HepG2 (cell line): ENCODE measurements at regions not wholly inside any gene's neighbourhood (a gene's known extent, or its start where the extent isn't known, plus 50 kb on each side); places are given as distances from the start of the nearest gene placed in this dataset.
A peak's percentile ranks its signal among the peaks of the same experiment; 100 is the strongest.

ENCODE experiments used
- ATAC-seq: fragments of 200-7000 bp; cut with Tn5 transposase; 3 replicates; pipeline ENCODE4 v1.9.1; 2020; ENCODE audit warnings: mild to moderate bottlenecking, moderate library complexity
- BruUV-seq: library from RNA; stranded (reverse); fragments of 400-500 nt; replicated peaks from 2 replicates; lab custom pipeline; 2021; lab: Mats Ljungman, UMichigan
- CTCF ChIA-PET: fragments of 300-600 bp; formaldehyde crosslinking; extraction: SDS; loops from one replicate; lab custom pipeline; 2021; ENCODE audit warnings: low total read pairs, inconsistent platforms, low intra/inter-chr PET ratio; lab: Yijun Ruan, JAX
- POLR2A ChIA-PET: fragments of 350-600 bp; sonication (Branson Sonifier 250); formaldehyde crosslinking; loops from one replicate; lab custom pipeline; 2020; ENCODE audit warnings: antibody characterized with exemption, inconsistent platforms; lab: Yijun Ruan, JAX
- DNase-seq: peaks from one replicate; pipeline ENCODE4 v3.0.0-alpha.2; 2015; ENCODE audit warnings: low spot score
- FAIRE-seq: peaks from 3 replicates; lab custom pipeline; 2011; peaks lifted over from hg19 to GRCh38; lab: Jason Lieb, UNC
- H2AFZ ChIP-seq: one replicate; pipeline ENCODE4 v1.6.1; 2011; ENCODE audit warnings: low read length, inconsistent platforms
- H3K27ac ChIP-seq: fragments of 300-600 bp; 3 replicates; pipeline ENCODE4 v1.8.0; 2011; ENCODE audit warnings: mixed run types, mild to moderate bottlenecking, mixed read lengths, low read length, inconsistent platforms; ENCODE audit not compliant: insufficient read depth; ENCODE audit errors: extremely low read length
- H3K27me3 ChIP-seq, 2 experiments: fragments of 200-600 bp in 1 of 2; 2 replicates in 1 of 2; 3 replicates in 1 of 2; pipeline versions ENCODE4 v1.6.0 to v1.8.0; 2011; ENCODE audit warnings: low read length in 2 of 2, mild to moderate bottlenecking in 2 of 2, moderate library complexity in 2 of 2, inconsistent platforms in 1 of 2; ENCODE audit not compliant: insufficient read depth in 2 of 2, control insufficient read depth in 1 of 2
- H3K36me3 ChIP-seq, 2 experiments: fragments of 200-600 bp in 1 of 2; replicated peaks in 1 of 2; 2 replicates in 1 of 2; 3 replicates in 1 of 2; pipeline versions ENCODE4 v1.5.1 to v1.8.0; 2011; ENCODE audit warnings: low read length in 2 of 2, inconsistent platforms in 1 of 2; ENCODE audit not compliant: insufficient read depth in 2 of 2, control insufficient read depth in 1 of 2
- H3K4me1 ChIP-seq: 2 replicates; pipeline ENCODE4 v1.5.1; 2012; ENCODE audit warnings: low read length, inconsistent platforms; ENCODE audit not compliant: insufficient read depth
- H3K4me2 ChIP-seq: 2 replicates; pipeline ENCODE4 v1.6.0; 2011; ENCODE audit warnings: low read depth, low read length, inconsistent platforms
- H3K4me3 ChIP-seq, 3 experiments: fragments of 200-600 bp in 1 of 3; sonication (generic), shearing (Covaris generic) in 1 of 3; replicated peaks in 1 of 3; 2 replicates each; pipeline ENCODE4 v1.5.1; 2011 to 2016; ENCODE audit warnings: low read length in 3 of 3, inconsistent platforms in 2 of 3, low read depth in 2 of 3, mild to moderate bottlenecking in 2 of 3, control low read depth in 1 of 3, mixed read lengths in 1 of 3; ENCODE audit not compliant: insufficient read depth in 1 of 3
- H3K79me2 ChIP-seq: one replicate; pipeline ENCODE4 v1.6.1; 2011; ENCODE audit warnings: low read length, inconsistent platforms; ENCODE audit not compliant: insufficient read depth
- H3K9ac ChIP-seq: 2 replicates; pipeline ENCODE4 v1.6.0; 2011; ENCODE audit warnings: mild to moderate bottlenecking, low read depth, low read length, inconsistent platforms; ENCODE audit not compliant: insufficient read depth
- H3K9me3 ChIP-seq: 2 replicates; pipeline ENCODE4 v1.5.1; 2012; ENCODE audit warnings: mild to moderate bottlenecking, low read length
- H4K20me1 ChIP-seq: 2 replicates; pipeline ENCODE4 v1.6.0; 2011; ENCODE audit warnings: inconsistent platforms, mild to moderate bottlenecking, low read length, moderate library complexity; ENCODE audit not compliant: insufficient read depth
- BCL6 ChIP-seq: IDR thresholded peaks from 2 replicates; pipeline ENCODE4 v1.6.1; 2016; ENCODE audit warnings: missing genetic modification reagents, missing compliant biosample characterization
- CEBPB ChIP-seq: IDR thresholded peaks from 2 replicates; pipeline ENCODE4 v1.6.1; 2011; ENCODE audit warnings: low read depth, low read length, improper control_type of control experiment, borderline replicate concordance
- CEBPG ChIP-seq: IDR thresholded peaks from 2 replicates; pipeline ENCODE4 v1.6.1; 2016
- DNMT3B ChIP-seq: conservative IDR thresholded peaks from 2 replicates; pipeline ENCODE4 v1.6.1; 2016; ENCODE audit warnings: missing biosample characterization, control low read depth
- FOXM1 ChIP-seq: sonication (generic); formaldehyde crosslinking; IDR thresholded peaks from 2 replicates; pipeline ENCODE4 v1.5.0; 2020; ENCODE audit warnings: missing genetic modification reagents
- NR1H2 ChIP-seq: sonication (generic); formaldehyde crosslinking; IDR thresholded peaks from 2 replicates; pipeline ENCODE4 v1.8.1; 2022; ENCODE audit warnings: low read depth, missing genetic modification reagents, borderline replicate concordance
- RAD21 ChIP-seq: fragments of 450-650 bp; formaldehyde crosslinking; IDR thresholded peaks from 2 replicates; pipeline ENCODE4 v1.5.0; 2020; ENCODE audit warnings: mild to moderate bottlenecking
- SMAD9 ChIP-seq: sonication (generic); formaldehyde crosslinking; IDR thresholded peaks from 2 replicates; pipeline ENCODE4 v1.5.1; 2020; ENCODE audit warnings: mild to moderate bottlenecking, missing genetic modification reagents
- SMC3 ChIP-seq: IDR thresholded peaks from 2 replicates; pipeline ENCODE4 v1.6.1; 2011; ENCODE audit warnings: low read length, improper control_type of control experiment
- STAG1 ChIP-seq: sonication (generic); formaldehyde crosslinking; IDR thresholded peaks from 2 replicates; pipeline ENCODE4 v1.4.0; 2020; ENCODE audit warnings: missing genetic modification reagents
- ZNF138 ChIP-seq: sonication (generic); formaldehyde crosslinking; IDR thresholded peaks from 2 replicates; pipeline ENCODE4 v1.5.0; 2020; ENCODE audit warnings: mild to moderate bottlenecking, low read depth, missing genetic modification reagents
- ZNF557 ChIP-seq: sonication (generic); formaldehyde crosslinking; IDR thresholded peaks from 2 replicates; pipeline ENCODE4 v1.4.0; 2020; ENCODE audit warnings: missing genetic modification reagents
- ZNF629 ChIP-seq: sonication (generic); formaldehyde crosslinking; conservative IDR thresholded peaks from 2 replicates; pipeline ENCODE4 v1.5.0; 2020; ENCODE audit warnings: missing genetic modification reagents
- ZNF644 ChIP-seq: IDR thresholded peaks from 2 replicates; pipeline ENCODE4 v1.6.1; 2016; ENCODE audit warnings: low read depth
- ZNF776 ChIP-seq: sonication (generic); formaldehyde crosslinking; IDR thresholded peaks from 2 replicates; pipeline ENCODE4 v1.4.0; 2020; ENCODE audit warnings: mild to moderate bottlenecking, missing genetic modification reagents
- WGBS: methylation state at CpG from one replicate; pipeline ENCODE4 v1.1.6; 2017; ENCODE audit warnings: low lambda C conversion rate; 5-methylcytosine and 5-hydroxymethylcytosine counted together
- in situ Hi-C: cut with HindIII; loops from 2 replicates; pipeline ENCODE4 v1.10.0; 2017; ENCODE audit warnings: low pct_unique_long_range_greater_than_20kb; ENCODE audit not compliant: extremely low pct_ligation_motif_present
- intact Hi-C: fragments of 100-400 bp; cut with micrococcal nuclease; formaldehyde crosslinking; loops from one replicate; pipeline ENCODE4 v1.10.0; 2022; ENCODE audit not compliant: unreplicated experiment
- TF ChIP-seq, protein P1 (sequence below): sonication (generic); formaldehyde crosslinking; IDR thresholded peaks from 2 replicates; pipeline ENCODE4 v1.4.0; 2020; ENCODE audit warnings: missing genetic modification reagents
- TF ChIP-seq, protein P2 (sequence below): sonication (generic); formaldehyde crosslinking; IDR thresholded peaks from 2 replicates; pipeline ENCODE4 v1.5.0; 2020; ENCODE audit warnings: mild to moderate bottlenecking, missing genetic modification reagents, moderate library complexity
- TF ChIP-seq, protein P3 (sequence below): sonication (generic); formaldehyde crosslinking; IDR thresholded peaks from 2 replicates; pipeline ENCODE4 v1.8.0; 2022; ENCODE audit warnings: mild to moderate bottlenecking, missing genetic modification reagents, moderate library complexity
- TF ChIP-seq, protein P4 (sequence below): sonication (generic); formaldehyde crosslinking; IDR thresholded peaks from 2 replicates; pipeline ENCODE4 v1.4.0; 2020; ENCODE audit warnings: missing genetic modification reagents
- TF ChIP-seq, protein P5 (sequence below), 2 experiments: sonication (generic) in 1 of 2; formaldehyde crosslinking in 1 of 2; IDR thresholded peaks; 2 replicates each; pipeline versions ENCODE4 v1.4.0 to v1.6.1; 2018 to 2020; ENCODE audit warnings: missing genetic modification reagents in 2 of 2, borderline replicate concordance in 1 of 2, low read depth in 1 of 2, mild to moderate bottlenecking in 1 of 2, missing biosample characterization in 1 of 2

DNA sequence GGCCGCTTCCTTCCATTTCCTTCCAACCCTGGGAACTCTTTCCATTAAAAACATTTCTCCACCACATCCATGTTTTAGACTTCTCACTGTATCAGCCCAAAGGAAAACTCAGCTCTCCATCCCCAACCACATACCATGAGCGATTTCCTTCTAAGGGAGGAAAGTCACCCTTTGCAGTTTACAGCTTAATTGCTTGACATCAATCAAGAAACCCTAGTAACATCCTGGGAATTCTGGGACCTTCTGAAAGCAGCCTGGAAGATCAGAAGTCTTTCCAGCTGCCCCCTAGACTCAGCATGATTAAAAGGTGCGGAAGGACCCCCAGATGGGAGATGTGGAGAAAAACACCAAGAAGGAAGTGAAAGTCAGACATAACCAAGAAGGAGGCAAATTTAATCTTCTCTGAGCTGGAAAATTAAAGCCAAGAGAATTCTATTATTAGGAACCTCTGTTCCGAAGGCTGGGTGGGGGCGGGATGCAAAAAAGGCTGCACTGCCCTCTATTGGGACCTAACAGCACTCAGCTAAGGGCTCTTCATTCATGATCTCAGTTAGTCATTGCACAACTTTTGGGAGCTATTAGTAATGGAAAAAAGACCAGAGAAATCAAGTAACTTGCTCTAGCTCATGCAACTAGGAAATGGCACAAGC, 73.3 kb upstream of the PLXNC1 start:
- ChIA-PET POLR2A (interaction anchor here (0.6 kb wide), 1 partner anchor 333 kb away, joined by 3 read pairs; no protein-coding TSS in a partner anchor), CTCF (interaction anchor here (1.0 kb wide), 1 partner anchor 27 kb away, joined by 3 read pairs; no protein-coding TSS in a partner anchor)
- Histone ChIP-seq H3K79me2 (no peaks in the 10 kb centered on the region), H3K27me3 (no peaks in the 10 kb centered on the region), H3K36me3 (no peaks in the 10 kb centered on the region), H3K4me3 (no peak overlapping the region), H4K20me1 (no peaks in the 10 kb centered on the region), H3K9me3 (no peaks in the 10 kb centered on the region), H3K9ac (no peak overlapping the region), H2AFZ (no peak overlapping the region), H3K27ac (no peak overlapping the region), H3K4me1 (peaks cover 62% of the 10 kb centered on the region), H3K4me2 (no peak overlapping the region)
- in situ Hi-C loops = no loop called here
- FAIRE-seq (peak; percentile 63), ATAC-seq (peak; percentile 81), DNase-seq (peak; percentile 60)
- intact Hi-C loops = loop anchor here (5.0 to 10.0 kb wide), 2 partner anchors 83 to 570 kb away; no protein-coding TSS in a partner anchor
- BruUV-seq = no TSS peak
- WGBS = 59% methylated on average over 5 of the region's 5 CpGs
- TF ChIP-seq, protein P1, sequence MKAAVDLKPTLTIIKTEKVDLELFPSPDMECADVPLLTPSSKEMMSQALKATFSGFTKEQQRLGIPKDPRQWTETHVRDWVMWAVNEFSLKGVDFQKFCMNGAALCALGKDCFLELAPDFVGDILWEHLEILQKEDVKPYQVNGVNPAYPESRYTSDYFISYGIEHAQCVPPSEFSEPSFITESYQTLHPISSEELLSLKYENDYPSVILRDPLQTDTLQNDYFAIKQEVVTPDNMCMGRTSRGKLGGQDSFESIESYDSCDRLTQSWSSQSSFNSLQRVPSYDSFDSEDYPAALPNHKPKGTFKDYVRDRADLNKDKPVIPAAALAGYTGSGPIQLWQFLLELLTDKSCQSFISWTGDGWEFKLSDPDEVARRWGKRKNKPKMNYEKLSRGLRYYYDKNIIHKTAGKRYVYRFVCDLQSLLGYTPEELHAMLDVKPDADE (CRISPR knock-in tag) = no peak
- TF ChIP-seq FOXM1 (CRISPR knock-in tag) = no peak
- 0 out of 2 replicates have a peak, but pooled peaks have one; percentile 28 for TF ChIP-seq RAD21 (CRISPR knock-in tag)
- TF ChIP-seq, protein P2, sequence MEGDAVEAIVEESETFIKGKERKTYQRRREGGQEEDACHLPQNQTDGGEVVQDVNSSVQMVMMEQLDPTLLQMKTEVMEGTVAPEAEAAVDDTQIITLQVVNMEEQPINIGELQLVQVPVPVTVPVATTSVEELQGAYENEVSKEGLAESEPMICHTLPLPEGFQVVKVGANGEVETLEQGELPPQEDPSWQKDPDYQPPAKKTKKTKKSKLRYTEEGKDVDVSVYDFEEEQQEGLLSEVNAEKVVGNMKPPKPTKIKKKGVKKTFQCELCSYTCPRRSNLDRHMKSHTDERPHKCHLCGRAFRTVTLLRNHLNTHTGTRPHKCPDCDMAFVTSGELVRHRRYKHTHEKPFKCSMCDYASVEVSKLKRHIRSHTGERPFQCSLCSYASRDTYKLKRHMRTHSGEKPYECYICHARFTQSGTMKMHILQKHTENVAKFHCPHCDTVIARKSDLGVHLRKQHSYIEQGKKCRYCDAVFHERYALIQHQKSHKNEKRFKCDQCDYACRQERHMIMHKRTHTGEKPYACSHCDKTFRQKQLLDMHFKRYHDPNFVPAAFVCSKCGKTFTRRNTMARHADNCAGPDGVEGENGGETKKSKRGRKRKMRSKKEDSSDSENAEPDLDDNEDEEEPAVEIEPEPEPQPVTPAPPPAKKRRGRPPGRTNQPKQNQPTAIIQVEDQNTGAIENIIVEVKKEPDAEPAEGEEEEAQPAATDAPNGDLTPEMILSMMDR (CRISPR knock-in tag) = peak; percentile 64
- no peak for TF ChIP-seq NR1H2 (CRISPR knock-in tag)
- TF ChIP-seq, protein P3, sequence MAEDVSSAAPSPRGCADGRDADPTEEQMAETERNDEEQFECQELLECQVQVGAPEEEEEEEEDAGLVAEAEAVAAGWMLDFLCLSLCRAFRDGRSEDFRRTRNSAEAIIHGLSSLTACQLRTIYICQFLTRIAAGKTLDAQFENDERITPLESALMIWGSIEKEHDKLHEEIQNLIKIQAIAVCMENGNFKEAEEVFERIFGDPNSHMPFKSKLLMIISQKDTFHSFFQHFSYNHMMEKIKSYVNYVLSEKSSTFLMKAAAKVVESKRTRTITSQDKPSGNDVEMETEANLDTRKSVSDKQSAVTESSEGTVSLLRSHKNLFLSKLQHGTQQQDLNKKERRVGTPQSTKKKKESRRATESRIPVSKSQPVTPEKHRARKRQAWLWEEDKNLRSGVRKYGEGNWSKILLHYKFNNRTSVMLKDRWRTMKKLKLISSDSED (CRISPR knock-in tag) = no peak
- no peak for TF ChIP-seq SMAD9 (CRISPR knock-in tag)
- 0 out of 2 replicates have a peak, but pooled peaks have one; percentile 17 for TF ChIP-seq BCL6 (CRISPR knock-in tag)
- no peak for TF ChIP-seq ZNF138 (CRISPR knock-in tag)
- TF ChIP-seq, protein P4, sequence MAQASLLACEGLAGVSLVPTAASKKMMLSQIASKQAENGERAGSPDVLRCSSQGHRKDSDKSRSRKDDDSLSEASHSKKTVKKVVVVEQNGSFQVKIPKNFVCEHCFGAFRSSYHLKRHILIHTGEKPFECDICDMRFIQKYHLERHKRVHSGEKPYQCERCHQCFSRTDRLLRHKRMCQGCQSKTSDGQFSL = no peak
- TF ChIP-seq, protein P5, sequence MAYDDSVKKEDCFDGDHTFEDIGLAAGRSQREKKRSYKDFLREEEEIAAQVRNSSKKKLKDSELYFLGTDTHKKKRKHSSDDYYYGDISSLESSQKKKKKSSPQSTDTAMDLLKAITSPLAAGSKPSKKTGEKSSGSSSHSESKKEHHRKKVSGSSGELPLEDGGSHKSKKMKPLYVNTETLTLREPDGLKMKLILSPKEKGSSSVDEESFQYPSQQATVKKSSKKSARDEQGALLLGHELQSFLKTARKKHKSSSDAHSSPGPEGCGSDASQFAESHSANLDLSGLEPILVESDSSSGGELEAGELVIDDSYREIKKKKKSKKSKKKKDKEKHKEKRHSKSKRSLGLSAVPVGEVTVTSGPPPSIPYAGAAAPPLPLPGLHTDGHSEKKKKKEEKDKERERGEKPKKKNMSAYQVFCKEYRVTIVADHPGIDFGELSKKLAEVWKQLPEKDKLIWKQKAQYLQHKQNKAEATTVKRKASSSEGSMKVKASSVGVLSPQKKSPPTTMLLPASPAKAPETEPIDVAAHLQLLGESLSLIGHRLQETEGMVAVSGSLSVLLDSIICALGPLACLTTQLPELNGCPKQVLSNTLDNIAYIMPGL (CRISPR knock-in tag; IDR thresholded peaks at IDR 0.05; ENCODE audit: borderline replicate concordance in 1 of 2, low read depth in 1 of 2) = no peak
- no peak for TF ChIP-seq ZNF776 (CRISPR knock-in tag)
- no peak for TF ChIP-seq ZNF557 (CRISPR knock-in tag)
- TF ChIP-seq SMC3 = peak; percentile 48; the same call in 1 of the 2 replicates
- peak; percentile 95 for TF ChIP-seq CEBPB
- TF ChIP-seq ZNF644 = peak; percentile 44; the same call in 1 of the 2 replicates
- TF ChIP-seq DNMT3B = no peak
- TF ChIP-seq ZNF629 (CRISPR knock-in tag) = no peak
- TF ChIP-seq STAG1 (CRISPR knock-in tag) = peak; percentile 60
- TF ChIP-seq CEBPG (CRISPR knock-in tag) = peak; percentile 88
